HUES6 (cell line): ENCODE measurements at regions not wholly inside any gene's neighbourhood (a gene's known extent, or its start where the extent isn't known, plus 50 kb on each side); places are given as distances from the start of the nearest gene placed in this dataset.

Experiments
- H3K27ac ChIP-seq: 2 replicates; pipeline ENCODE4 v1.7.0; 2013; ENCODE audit warnings: low read depth, mild to moderate bottlenecking, low read length, inconsistent platforms
- H3K27me3 ChIP-seq: 2 replicates; pipeline ENCODE4 v1.6.1; 2013; ENCODE audit warnings: low read length; ENCODE audit not compliant: control insufficient read depth, insufficient read depth
- H3K36me3 ChIP-seq: 2 replicates; pipeline ENCODE4 v1.6.1; 2013; ENCODE audit warnings: low read length; ENCODE audit not compliant: control insufficient read depth, insufficient read depth
- H3K4me1 ChIP-seq: 2 replicates; pipeline ENCODE4 v1.6.1; 2013; ENCODE audit warnings: low read length; ENCODE audit not compliant: control insufficient read depth, insufficient read depth
- H3K4me3 ChIP-seq: 2 replicates; pipeline ENCODE4 v1.5.1; 2013; ENCODE audit warnings: low read depth, low read length
- H3K9ac ChIP-seq: one replicate; pipeline ENCODE4 v1.6.1; 2013; ENCODE audit warnings: mild to moderate bottlenecking, low read length
- H3K9me3 ChIP-seq: 2 replicates; pipeline ENCODE4 v1.6.1; 2013; ENCODE audit warnings: low read depth, low read length; ENCODE audit not compliant: control insufficient read depth, insufficient read depth

- Histone ChIP-seq H3K9ac (no peak overlapping the region), H3K9me3 (no peaks in the 10 kb centered on the region), H3K27ac (no peak overlapping the region), H3K27me3 (no peaks in the 10 kb centered on the region), H3K4me3 (no peak overlapping the region), H3K36me3 (no peaks in the 10 kb centered on the region), H3K4me1 (no peaks in the 10 kb centered on the region)
Observed at GRCh38 chr9:2338777-2339365, 282.7 kb upstream of the VLDLR start.

DNA sequence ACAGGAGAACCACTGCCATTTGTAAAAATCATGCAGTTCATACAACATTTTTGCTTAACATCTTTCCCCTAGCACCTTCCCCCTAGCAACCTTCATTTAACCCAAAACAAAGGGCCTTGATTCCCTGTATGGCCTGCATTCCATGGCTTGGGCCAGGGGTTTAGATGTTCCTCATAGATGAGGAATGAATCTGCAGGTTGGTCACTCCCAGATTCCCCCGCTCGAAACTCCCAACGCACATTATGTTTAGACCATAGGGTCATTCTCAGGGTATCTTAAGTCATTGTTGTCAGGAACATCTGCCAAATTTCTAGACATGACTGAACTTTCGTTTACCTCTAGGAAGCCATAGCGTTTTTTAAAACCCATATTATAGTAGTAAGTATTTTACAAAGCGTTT is 282.2 kb upstream of the VLDLR start:
- Histone ChIP-seq H3K36me3 (no peaks in the 10 kb centered on the region), H3K9ac (no peak overlapping the region), H3K9me3 (no peaks in the 10 kb centered on the region), H3K4me3 (no peak overlapping the region), H3K27me3 (no peaks in the 10 kb centered on the region), H3K27ac (no peak overlapping the region), H3K4me1 (no peaks in the 10 kb centered on the region)

DNA sequence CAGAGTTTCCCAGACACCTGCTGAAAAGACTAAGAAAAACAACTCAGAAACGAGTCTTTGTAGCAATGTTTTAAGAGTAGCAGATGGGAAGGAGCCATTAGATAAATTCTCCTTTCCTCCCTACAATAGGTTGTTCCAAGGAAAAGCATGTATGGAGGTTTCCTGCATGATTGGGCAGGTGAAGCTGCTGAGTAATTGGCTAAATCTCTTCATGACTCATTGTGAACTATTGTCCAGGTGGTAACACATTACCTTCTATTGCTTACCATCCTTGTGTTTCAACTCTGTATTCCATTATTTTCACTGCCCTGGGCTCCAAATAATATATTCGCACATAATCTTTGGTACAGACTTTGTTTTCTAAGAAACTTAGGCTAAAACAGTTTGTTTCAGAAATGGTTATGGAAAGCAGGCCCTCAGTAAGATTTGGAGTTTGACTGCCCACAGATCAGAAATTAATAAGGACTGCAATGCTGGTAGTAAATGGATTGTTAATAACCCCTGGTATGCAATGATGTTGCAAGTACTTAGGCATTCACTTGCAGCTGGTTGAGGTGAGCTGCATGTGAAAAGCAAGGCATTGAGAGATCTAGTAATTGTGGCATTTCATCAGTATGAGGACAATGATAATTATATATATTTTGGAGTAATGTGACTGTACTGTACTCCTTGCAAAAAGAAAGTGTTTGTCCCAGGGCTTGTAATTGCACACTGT is 281.4 kb upstream of the VLDLR start:
- H3K9ac ChIP-seq: no peak overlapping the region
- no peak overlapping the region for H3K4me3 ChIP-seq

DNA sequence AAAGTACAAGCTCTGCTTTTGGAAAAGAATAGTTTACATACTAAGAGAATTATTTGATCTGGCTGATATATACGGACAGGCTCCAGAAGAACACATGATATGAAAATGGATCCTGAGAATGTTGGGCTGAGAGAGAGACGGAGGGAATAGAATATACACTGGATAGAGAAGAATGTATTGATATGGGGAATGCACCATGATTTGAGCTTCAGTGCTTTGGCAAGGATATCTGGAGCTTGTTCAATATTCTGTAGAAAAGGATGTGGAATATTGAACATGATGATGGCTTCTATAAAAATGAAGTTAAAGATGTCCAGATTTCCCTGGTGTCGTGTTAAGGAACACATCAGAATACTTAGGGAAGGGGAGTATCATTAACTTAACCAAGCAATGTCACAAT is 280.5 kb upstream of the VLDLR start:
- Histone ChIP-seq H3K9ac (no peak overlapping the region), H3K27me3 (no peaks in the 10 kb centered on the region), H3K4me1 (no peaks in the 10 kb centered on the region), H3K36me3 (no peaks in the 10 kb centered on the region), H3K9me3 (peaks cover under 1% of the 10 kb centered on the region; the same call in 1 of the 2 replicates), H3K4me3 (no peak overlapping the region), H3K27ac (no peak overlapping the region)

More for the DNA sequence above, 281.4 kb upstream of the VLDLR start:
- no peak overlapping the region for H3K27ac ChIP-seq
- H3K4me1 ChIP-seq: no peaks in the 10 kb centered on the region
- H3K9me3 ChIP-seq: no peaks in the 10 kb centered on the region
- no peaks in the 10 kb centered on the region for H3K27me3 ChIP-seq
- H3K36me3 ChIP-seq: no peaks in the 10 kb centered on the region

DNA sequence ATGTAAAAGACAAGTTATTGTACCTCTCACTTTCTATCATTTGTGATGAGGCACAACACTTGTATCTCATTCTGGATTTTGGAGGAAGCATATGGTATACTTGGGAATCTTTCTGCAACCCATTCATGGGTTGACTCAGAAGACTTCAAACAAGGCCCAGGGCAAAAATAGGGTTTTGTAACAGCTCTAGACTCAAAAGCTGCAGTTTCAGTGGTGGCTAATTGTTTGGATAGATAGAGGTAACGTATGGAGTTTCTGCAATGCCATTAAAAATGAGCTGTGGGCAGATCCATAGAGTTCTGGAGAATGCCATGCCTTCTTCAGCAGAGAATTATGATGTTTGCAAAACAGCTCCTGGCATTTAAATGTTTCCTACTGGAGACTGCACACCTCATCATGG is 279.6 kb upstream of the VLDLR start:
- no peaks in the 10 kb centered on the region for H3K4me1 ChIP-seq

DNA sequence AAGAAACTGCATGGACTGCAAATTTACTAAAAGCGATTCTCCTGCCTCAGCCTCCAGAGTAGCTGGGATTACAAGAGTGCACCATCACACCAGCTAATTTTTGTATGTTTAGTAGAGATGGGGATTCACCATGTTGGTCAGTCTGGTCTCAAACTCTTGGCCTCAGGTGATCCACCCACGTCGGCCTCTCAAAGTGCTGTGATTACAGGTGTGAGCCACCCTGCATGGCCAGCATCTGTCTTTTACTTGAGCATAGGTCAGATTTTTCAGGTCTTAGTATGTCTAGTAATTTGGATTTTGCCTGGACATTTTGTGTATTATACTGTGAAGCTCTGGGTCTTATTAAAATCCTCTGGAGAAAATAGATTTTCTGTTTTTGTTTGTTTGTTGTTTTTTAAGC is 277.8 kb upstream of the VLDLR start:
- no peak overlapping the region for H3K27ac ChIP-seq
- H3K9me3 ChIP-seq: peaks cover 11% of the 10 kb centered on the region
- no peak overlapping the region for H3K4me3 ChIP-seq
- H3K36me3 ChIP-seq: no peaks in the 10 kb centered on the region
- H3K4me1 ChIP-seq: no peaks in the 10 kb centered on the region
- no peaks in the 10 kb centered on the region for H3K27me3 ChIP-seq
- H3K9ac ChIP-seq: no peak overlapping the region

More for the DNA sequence above, 279.6 kb upstream of the VLDLR start:
- Histone ChIP-seq H3K4me3 (no peak overlapping the region), H3K36me3 (no peaks in the 10 kb centered on the region), H3K27ac (no peak overlapping the region), H3K9me3 (peaks cover 8% of the 10 kb centered on the region), H3K9ac (no peak overlapping the region), H3K27me3 (no peaks in the 10 kb centered on the region)

GRCh38 chr9:2344436-2344835 is 277.2 kb upstream of the VLDLR start:
- Histone ChIP-seq H3K9me3 (peaks cover 17% of the 10 kb centered on the region), H3K27ac (no peak overlapping the region), H3K27me3 (no peaks in the 10 kb centered on the region), H3K36me3 (no peaks in the 10 kb centered on the region), H3K4me3 (no peak overlapping the region), H3K9ac (no peak overlapping the region), H3K4me1 (no peaks in the 10 kb centered on the region)

DNA sequence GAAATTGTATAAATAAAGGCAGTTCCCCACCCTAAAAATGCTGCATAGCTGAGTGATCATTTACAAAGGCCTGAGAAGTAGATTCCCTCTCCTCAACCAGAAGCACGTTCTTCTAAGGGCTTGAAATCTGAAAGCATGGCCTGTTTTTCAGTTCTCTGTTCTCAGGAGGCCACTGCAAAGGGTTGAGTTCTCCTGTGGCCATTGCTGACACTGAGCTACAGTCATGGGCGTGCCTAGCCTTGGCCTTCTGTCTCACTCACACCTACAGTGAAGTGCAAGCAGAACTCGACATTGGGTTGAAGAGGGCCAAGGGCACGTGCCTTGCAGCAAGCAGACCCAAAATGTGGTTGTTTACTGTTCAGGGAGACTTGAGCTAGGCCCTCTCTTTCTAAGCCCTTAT is 276.6 kb upstream of the VLDLR start:
- Histone ChIP-seq H3K4me1 (no peaks in the 10 kb centered on the region), H3K4me3 (no peak overlapping the region), H3K36me3 (no peaks in the 10 kb centered on the region), H3K27me3 (no peaks in the 10 kb centered on the region), H3K9me3 (peaks cover 17% of the 10 kb centered on the region), H3K27ac (no peak overlapping the region), H3K9ac (no peak overlapping the region)

- no peak overlapping the region for H3K4me3 ChIP-seq
- H3K9me3 ChIP-seq: peaks cover 17% of the 10 kb centered on the region
- no peaks in the 10 kb centered on the region for H3K4me1 ChIP-seq
- H3K27me3 ChIP-seq: no peaks in the 10 kb centered on the region
- H3K36me3 ChIP-seq: no peaks in the 10 kb centered on the region
- no peak overlapping the region for H3K27ac ChIP-seq
- no peak overlapping the region for H3K9ac ChIP-seq
Observed at GRCh38 chr9:2346277-2346913, 275.2 kb upstream of the VLDLR start.

DNA sequence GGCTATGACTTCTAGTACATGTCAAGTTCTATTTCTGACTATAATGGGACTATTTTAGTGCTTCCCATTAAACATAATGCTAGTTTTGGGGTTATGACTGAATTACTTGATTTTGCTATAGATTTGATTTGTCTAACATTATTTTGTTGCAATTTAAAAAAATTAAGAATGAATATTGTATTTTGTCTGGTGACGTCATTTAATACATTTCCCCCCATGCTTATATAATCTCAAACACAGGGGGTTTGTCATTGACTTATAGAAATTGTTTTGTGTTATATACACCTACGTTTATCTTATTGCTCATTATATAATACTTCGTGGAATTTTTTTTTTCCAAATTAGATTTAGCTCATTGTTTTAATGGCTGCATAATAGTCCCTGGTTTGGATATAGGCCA is 270.3 kb upstream of the VLDLR start:
- no peak overlapping the region for H3K4me3 ChIP-seq
- H3K9me3 ChIP-seq: peaks cover 17% of the 10 kb centered on the region
- H3K9ac ChIP-seq: no peak overlapping the region
- H3K27ac ChIP-seq: no peak overlapping the region
- 0 out of 2 replicates have a peak, but pooled peaks cover 6% of the 10 kb centered on the region for H3K4me1 ChIP-seq
- no peaks in the 10 kb centered on the region for H3K27me3 ChIP-seq
- H3K36me3 ChIP-seq: no peaks in the 10 kb centered on the region

GRCh38 chr9:2354216-2354615 is 267.4 kb upstream of the VLDLR start:
- peaks cover 7% of the 10 kb centered on the region; the same call in 1 of the 2 replicates for H3K4me1 ChIP-seq

More at GRCh38 chr9:2354216-2354615, 267.4 kb upstream of the VLDLR start:
- no peak overlapping the region for H3K27ac ChIP-seq
- peaks cover 3% of the 10 kb centered on the region; the same call in 1 of the 2 replicates for H3K9me3 ChIP-seq
- H3K9ac ChIP-seq: no peak overlapping the region
- H3K4me3 ChIP-seq: no peak overlapping the region
- H3K27me3 ChIP-seq: no peaks in the 10 kb centered on the region
- H3K36me3 ChIP-seq: no peaks in the 10 kb centered on the region
